AG09319 (cell line): ENCODE measurements at regions not wholly inside any gene's neighbourhood (a gene's known extent, or its start where the extent isn't known, plus 50 kb on each side); places are given as distances from the start of the nearest gene placed in this dataset.

Experiments
- DNase-seq: peaks from one replicate; pipeline ENCODE4 v3.0.0-alpha.2; 2010; ENCODE audit warnings: low read depth; ENCODE audit errors: extremely low read depth
- TF ChIP-seq, protein P1 (sequence below): IDR thresholded peaks from 2 replicates; pipeline ENCODE4 v1.5.1; 2011; ENCODE audit warnings: low read depth, mild to moderate bottlenecking, inconsistent platforms, low read length, moderate library complexity

GRCh38 chr16:66131895-66132294, 234.6 kb upstream of the CDH5 start:
- TF ChIP-seq, protein P1, sequence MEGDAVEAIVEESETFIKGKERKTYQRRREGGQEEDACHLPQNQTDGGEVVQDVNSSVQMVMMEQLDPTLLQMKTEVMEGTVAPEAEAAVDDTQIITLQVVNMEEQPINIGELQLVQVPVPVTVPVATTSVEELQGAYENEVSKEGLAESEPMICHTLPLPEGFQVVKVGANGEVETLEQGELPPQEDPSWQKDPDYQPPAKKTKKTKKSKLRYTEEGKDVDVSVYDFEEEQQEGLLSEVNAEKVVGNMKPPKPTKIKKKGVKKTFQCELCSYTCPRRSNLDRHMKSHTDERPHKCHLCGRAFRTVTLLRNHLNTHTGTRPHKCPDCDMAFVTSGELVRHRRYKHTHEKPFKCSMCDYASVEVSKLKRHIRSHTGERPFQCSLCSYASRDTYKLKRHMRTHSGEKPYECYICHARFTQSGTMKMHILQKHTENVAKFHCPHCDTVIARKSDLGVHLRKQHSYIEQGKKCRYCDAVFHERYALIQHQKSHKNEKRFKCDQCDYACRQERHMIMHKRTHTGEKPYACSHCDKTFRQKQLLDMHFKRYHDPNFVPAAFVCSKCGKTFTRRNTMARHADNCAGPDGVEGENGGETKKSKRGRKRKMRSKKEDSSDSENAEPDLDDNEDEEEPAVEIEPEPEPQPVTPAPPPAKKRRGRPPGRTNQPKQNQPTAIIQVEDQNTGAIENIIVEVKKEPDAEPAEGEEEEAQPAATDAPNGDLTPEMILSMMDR = no peak

DNA sequence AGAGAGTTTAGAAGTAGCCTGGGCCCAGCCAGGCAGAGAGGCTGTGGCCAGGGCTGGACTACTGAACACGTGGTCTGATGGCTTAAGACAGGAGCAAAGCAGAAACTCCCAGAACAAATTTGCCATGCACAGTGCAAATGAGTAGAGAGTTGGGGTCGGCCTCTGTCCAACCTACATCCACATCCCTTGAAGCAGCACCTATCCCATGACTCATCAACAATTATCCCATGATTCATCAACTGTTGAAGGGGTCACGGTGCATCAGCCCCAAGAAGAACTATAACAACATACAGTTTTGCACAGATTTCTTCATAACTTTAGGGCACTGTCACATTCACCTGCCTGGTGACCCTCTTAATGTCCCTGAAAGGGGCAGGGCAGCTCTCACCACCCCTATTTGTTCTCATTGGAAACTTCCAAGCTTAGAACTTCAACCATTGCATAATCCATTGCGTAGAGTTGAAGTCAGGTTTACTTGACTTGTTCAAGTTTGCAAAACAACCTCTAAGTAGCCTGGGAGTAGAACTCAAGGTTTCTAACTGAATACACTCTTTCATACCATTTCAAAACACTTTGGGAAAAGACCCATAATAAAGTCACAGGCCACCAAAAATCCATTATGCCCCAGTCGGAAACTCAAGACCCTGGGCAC, 235.2 kb upstream of the CDH5 start:
- DNase-seq = no peak
- TF ChIP-seq, protein P1 = no peak

More at GRCh38 chr16:66131895-66132294, 234.6 kb upstream of the CDH5 start:
- DNase-seq = no peak

GRCh38 chr16:66130296-66130905, 236.1 kb upstream of the CDH5 start:
- TF ChIP-seq, protein P1 = no peak
- DNase-seq = peak; percentile 50

DNA sequence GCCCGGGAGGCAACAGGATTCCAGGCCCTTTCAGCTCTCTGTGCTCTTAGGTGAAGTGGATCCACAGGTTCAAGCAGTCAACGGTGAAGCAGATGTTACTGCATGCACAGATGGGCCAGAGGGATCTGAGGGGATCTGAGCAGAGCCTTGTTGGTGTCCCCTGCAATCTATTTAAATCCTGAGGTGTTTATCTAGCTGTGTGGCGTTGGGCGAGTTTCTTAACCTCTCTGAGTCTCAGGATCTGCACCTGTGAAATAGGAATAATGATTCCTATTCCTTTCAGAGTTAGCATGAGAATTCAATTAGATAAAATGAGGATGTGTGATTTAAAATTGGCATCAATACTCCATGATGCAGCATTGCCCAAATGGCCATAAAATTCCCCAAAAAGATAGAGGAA, 237.3 kb upstream of the CDH5 start:
- TF ChIP-seq, protein P1 = no peak
- DNase-seq = no peak

DNA sequence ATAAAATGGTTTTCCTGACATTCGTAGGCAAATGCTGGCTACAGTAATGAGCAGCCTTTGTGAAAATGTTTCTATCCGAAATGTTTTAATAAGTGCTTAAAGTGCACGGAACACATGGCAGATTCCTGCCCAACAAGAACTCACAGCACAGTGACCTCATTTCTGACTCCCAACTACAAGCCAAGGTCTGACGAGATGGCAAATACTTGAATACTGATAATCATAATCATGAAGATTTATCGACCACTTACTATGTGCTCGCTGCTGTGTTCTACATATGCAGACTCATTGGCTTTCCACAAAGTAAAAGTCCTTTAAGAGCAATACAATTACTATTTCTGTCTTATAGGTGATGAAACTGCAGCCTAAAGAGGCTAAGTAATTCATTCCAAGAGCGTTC, 238.1 kb upstream of the CDH5 start:
- no peak for DNase-seq
- TF ChIP-seq, protein P1 = no peak

GRCh38 chr16:66127459-66128370, 238.8 kb upstream of the CDH5 start:
- TF ChIP-seq, protein P1 = no peak
- no peak for DNase-seq

- TF ChIP-seq, protein P1 = no peak
- no peak for DNase-seq
These were observed 245.0 kb upstream of the CDH5 start for GRCh38 chr16:66121466-66121865.
